ENCODE measurements at regions not wholly inside any gene's neighbourhood (a gene's known extent, or its start where the extent isn't known, plus 50 kb on each side); places are given as distances from the start of the nearest gene placed in this dataset.

DNA sequence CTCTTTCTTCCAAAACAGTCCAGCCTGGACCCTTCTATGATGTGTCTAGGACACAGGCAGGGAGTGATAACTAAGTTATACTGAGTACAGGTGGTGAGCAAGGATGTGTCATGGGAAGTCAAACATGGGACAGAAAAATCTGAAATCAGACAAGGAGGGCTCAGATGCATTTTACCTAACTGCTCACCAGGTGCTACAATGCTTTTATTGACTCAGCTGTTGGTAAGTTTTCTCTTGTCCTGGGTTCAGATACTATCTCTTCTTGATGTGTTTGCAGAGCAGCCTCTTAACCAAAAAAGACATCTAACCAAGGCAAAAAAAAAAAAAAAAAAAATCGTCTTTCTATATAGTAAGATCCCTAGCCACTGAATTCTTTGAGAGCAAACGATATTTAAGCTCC, 378.6 kb downstream of the VPS13C start:
- TF ChIP-seq CTCF (IDR thresholded peaks at IDR 0.05) (no peak), POLR2A (IDR thresholded peaks at IDR 0.05) (no peak)
